ENCODE measurements at regions not wholly inside any gene's neighbourhood (a gene's known extent, or its start where the extent isn't known, plus 50 kb on each side); places are given as distances from the start of the nearest gene placed in this dataset.
A peak's percentile ranks its signal among the peaks of the same experiment; 100 is the strongest.

DNA sequence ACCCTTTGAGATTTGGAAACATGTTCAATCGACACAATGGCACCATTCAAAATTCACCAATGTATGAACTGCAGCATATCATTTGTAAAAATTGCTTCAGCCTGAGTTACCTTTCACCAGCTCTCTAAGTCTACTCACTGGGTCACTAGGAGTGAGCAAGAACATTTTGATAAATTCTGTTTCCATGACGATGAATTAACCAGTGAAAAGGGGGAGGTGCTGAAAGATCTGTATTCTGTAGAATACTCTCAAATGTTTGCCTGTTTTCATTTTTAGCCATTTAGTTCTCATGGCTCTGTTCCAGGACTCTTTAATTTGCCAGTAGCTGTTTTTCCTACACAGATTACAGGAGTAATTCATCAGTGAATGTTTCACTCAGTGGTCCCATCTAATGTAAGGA lies 883.4 kb downstream of the DIAPH3 start (continued):
- TF ChIP-seq, protein P1, sequence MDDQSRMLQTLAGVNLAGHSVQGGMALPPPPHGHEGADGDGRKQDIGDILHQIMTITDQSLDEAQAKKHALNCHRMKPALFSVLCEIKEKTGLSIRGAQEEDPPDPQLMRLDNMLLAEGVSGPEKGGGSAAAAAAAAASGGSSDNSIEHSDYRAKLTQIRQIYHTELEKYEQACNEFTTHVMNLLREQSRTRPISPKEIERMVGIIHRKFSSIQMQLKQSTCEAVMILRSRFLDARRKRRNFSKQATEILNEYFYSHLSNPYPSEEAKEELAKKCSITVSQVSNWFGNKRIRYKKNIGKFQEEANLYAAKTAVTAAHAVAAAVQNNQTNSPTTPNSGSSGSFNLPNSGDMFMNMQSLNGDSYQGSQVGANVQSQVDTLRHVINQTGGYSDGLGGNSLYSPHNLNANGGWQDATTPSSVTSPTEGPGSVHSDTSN (IDR thresholded peaks at IDR 0.05) = no peak
- TF ChIP-seq MXI1 (IDR thresholded peaks at IDR 0.05; ENCODE audit: low read depth, low read length) = no peak
- no peak for TF ChIP-seq MEF2A (IDR thresholded peaks at IDR 0.05; ENCODE audit: borderline replicate concordance, low read depth)
- no peak for TF ChIP-seq TEAD4 (IDR thresholded peaks at IDR 0.05; ENCODE audit: borderline replicate concordance, insufficient read depth)
- TF ChIP-seq RFX5 (IDR thresholded peaks at IDR 0.05; ENCODE audit: low read length) = no peak
- TF ChIP-seq RCOR1 (IDR thresholded peaks at IDR 0.05; ENCODE audit: low read length) = peak; percentile 10; the same call in 1 of the 2 replicates
- TF ChIP-seq, protein P2, sequence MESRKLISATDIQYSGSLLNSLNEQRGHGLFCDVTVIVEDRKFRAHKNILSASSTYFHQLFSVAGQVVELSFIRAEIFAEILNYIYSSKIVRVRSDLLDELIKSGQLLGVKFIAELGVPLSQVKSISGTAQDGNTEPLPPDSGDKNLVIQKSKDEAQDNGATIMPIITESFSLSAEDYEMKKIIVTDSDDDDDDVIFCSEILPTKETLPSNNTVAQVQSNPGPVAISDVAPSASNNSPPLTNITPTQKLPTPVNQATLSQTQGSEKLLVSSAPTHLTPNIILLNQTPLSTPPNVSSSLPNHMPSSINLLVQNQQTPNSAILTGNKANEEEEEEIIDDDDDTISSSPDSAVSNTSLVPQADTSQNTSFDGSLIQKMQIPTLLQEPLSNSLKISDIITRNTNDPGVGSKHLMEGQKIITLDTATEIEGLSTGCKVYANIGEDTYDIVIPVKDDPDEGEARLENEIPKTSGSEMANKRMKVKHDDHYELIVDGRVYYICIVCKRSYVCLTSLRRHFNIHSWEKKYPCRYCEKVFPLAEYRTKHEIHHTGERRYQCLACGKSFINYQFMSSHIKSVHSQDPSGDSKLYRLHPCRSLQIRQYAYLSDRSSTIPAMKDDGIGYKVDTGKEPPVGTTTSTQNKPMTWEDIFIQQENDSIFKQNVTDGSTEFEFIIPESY (IDR thresholded peaks at IDR 0.05; ENCODE audit: borderline replicate concordance, low read depth) = no peak
- TF ChIP-seq, protein P3, sequence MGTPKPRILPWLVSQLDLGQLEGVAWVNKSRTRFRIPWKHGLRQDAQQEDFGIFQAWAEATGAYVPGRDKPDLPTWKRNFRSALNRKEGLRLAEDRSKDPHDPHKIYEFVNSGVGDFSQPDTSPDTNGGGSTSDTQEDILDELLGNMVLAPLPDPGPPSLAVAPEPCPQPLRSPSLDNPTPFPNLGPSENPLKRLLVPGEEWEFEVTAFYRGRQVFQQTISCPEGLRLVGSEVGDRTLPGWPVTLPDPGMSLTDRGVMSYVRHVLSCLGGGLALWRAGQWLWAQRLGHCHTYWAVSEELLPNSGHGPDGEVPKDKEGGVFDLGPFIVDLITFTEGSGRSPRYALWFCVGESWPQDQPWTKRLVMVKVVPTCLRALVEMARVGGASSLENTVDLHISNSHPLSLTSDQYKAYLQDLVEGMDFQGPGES (IDR thresholded peaks at IDR 0.05; ENCODE audit: low read depth, low read length) = no peak
- TF ChIP-seq ELF1 (IDR thresholded peaks at IDR 0.05) = no peak
- TF ChIP-seq, protein P4, sequence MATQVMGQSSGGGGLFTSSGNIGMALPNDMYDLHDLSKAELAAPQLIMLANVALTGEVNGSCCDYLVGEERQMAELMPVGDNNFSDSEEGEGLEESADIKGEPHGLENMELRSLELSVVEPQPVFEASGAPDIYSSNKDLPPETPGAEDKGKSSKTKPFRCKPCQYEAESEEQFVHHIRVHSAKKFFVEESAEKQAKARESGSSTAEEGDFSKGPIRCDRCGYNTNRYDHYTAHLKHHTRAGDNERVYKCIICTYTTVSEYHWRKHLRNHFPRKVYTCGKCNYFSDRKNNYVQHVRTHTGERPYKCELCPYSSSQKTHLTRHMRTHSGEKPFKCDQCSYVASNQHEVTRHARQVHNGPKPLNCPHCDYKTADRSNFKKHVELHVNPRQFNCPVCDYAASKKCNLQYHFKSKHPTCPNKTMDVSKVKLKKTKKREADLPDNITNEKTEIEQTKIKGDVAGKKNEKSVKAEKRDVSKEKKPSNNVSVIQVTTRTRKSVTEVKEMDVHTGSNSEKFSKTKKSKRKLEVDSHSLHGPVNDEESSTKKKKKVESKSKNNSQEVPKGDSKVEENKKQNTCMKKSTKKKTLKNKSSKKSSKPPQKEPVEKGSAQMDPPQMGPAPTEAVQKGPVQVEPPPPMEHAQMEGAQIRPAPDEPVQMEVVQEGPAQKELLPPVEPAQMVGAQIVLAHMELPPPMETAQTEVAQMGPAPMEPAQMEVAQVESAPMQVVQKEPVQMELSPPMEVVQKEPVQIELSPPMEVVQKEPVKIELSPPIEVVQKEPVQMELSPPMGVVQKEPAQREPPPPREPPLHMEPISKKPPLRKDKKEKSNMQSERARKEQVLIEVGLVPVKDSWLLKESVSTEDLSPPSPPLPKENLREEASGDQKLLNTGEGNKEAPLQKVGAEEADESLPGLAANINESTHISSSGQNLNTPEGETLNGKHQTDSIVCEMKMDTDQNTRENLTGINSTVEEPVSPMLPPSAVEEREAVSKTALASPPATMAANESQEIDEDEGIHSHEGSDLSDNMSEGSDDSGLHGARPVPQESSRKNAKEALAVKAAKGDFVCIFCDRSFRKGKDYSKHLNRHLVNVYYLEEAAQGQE (IDR thresholded peaks at IDR 0.05; ENCODE audit: low read depth, low read length) = no peak
- no peak for TF ChIP-seq TAF1 (IDR thresholded peaks at IDR 0.05; ENCODE audit: borderline replicate concordance, low read depth, low read length)
- no peak for TF ChIP-seq RXRA (IDR thresholded peaks at IDR 0.05; ENCODE audit: borderline replicate concordance, low read depth)
- TF ChIP-seq JUND (IDR thresholded peaks at IDR 0.05) = no peak
- no peak for TF ChIP-seq POLR2AphosphoS5 (IDR thresholded peaks at IDR 0.05; ENCODE audit: low read depth, low read length)
- TF ChIP-seq GATA2 (CRISPR knock-in tag; IDR thresholded peaks at IDR 0.05) = peak; percentile 37
- no peak for TF ChIP-seq FOSL2 (IDR thresholded peaks at IDR 0.05; ENCODE audit: borderline replicate concordance, low read depth)
